Smooth muscle cell (in vitro differentiated cells): ENCODE measurements at regions not wholly inside any gene's neighbourhood (a gene's known extent, or its start where the extent isn't known, plus 50 kb on each side); places are given as distances from the start of the nearest gene placed in this dataset.

Experiments
- DNase-seq: peaks from one replicate; lab custom pipeline; 2025; ENCODE audit not compliant: unreplicated experiment; lab: John Stamatoyannopoulos, UW
- H2AFZ ChIP-seq: fragments of 200-600 bp; sonication (generic); 2 replicates; pipeline ENCODE4 v1.6.0; 2016; ENCODE audit warnings: antibody characterized with exemption, low read depth, mild to moderate bottlenecking
- H3F3A ChIP-seq: fragments of 200-600 bp; sonication (generic); 2 replicates; pipeline ENCODE4 v1.6.0; 2017; ENCODE audit warnings: antibody characterized with exemption, low read depth
- H3K27ac ChIP-seq: fragments of 200-600 bp; sonication (generic); 2 replicates; pipeline ENCODE4 v1.5.1; 2016; ENCODE audit warnings: low read depth, mild to moderate bottlenecking
- H3K27me3 ChIP-seq: fragments of 200-600 bp; sonication (generic); 2 replicates; pipeline ENCODE4 v1.6.1; 2016; ENCODE audit warnings: low read depth, mild to moderate bottlenecking
- H3K36me3 ChIP-seq: fragments of 200-600 bp; sonication (generic); 2 replicates; pipeline ENCODE4 v1.5.1; 2016; ENCODE audit warnings: low read depth
- H3K4me1 ChIP-seq: fragments of 200-600 bp; sonication (generic); 2 replicates; pipeline ENCODE4 v1.5.1; 2016; ENCODE audit warnings: low read depth
- H3K4me2 ChIP-seq: fragments of 200-600 bp; sonication (generic); 2 replicates; pipeline ENCODE4 v1.6.0; 2016; ENCODE audit warnings: mild to moderate bottlenecking
- H3K4me3 ChIP-seq: fragments of 200-600 bp; sonication (generic); 2 replicates; pipeline ENCODE4 v1.5.1; 2016; ENCODE audit warnings: mild to moderate bottlenecking
- H3K79me2 ChIP-seq: fragments of 200-600 bp; sonication (generic); 2 replicates; pipeline ENCODE4 v1.6.0; 2016; ENCODE audit warnings: low read depth, mild to moderate bottlenecking
- H3K9ac ChIP-seq: fragments of 200-600 bp; sonication (generic); 2 replicates; pipeline ENCODE4 v1.6.0; 2016; ENCODE audit warnings: low read depth
- H3K9me3 ChIP-seq: fragments of 200-600 bp; sonication (generic); replicated peaks from 2 replicates; pipeline ENCODE4 v1.5.1; 2016; ENCODE audit warnings: low read depth
- H4K20me1 ChIP-seq: fragments of 200-600 bp; sonication (generic); 2 replicates; pipeline ENCODE4 v1.6.0; 2016; ENCODE audit warnings: low read depth
- CTCF ChIP-seq: fragments of 200-600 bp; sonication (generic); IDR thresholded peaks from 2 replicates; pipeline ENCODE4 v1.5.1; 2017; ENCODE audit warnings: borderline replicate concordance, mild to moderate bottlenecking, antibody characterized with exemption; ENCODE audit not compliant: insufficient read depth, poor library complexity, severe bottlenecking
- WGBS: methylation state at CpG from one replicate; pipeline ENCODE4 v1.1.7; 2016; ENCODE audit warnings: low lambda C conversion rate; 5-methylcytosine and 5-hydroxymethylcytosine counted together

DNA sequence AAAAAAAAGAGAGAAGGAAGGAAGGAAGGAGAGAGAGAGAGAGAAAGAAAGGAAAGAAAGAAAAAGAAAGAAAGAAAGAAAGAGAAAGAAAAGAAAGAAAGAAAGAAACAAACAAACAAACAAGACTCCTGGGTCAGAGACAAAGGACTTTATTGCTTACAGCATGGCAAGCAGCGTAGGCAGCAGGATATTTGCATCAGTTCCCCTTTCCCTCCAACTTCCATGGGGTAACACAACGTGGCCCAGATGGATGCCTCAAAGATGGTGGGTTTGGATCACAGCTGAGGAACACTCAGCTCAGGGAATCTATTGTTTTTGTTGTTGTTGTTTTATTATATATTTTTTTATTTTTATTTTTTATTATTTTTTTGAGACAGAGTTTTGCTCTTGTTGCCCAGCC, 128.5 kb upstream of the VKORC1L1 start:
- no peak for TF ChIP-seq CTCF
- WGBS = 95% methylated on average over 2 of the region's 2 CpGs
- Histone ChIP-seq H3K36me3 (no peaks in the 10 kb centered on the region), H3K9ac (no peak overlapping the region), H3K9me3 (no peaks in the 10 kb centered on the region), H3K27me3 (no peaks in the 10 kb centered on the region), H3K4me3 (no peak overlapping the region), H4K20me1 (no peaks in the 10 kb centered on the region), H2AFZ (no peak overlapping the region), H3F3A (no peaks in the 10 kb centered on the region), H3K4me1 (no peaks in the 10 kb centered on the region), H3K27ac (no peak overlapping the region), H3K79me2 (peaks cover 7% of the 10 kb centered on the region), H3K4me2 (no peak overlapping the region)
- no peak for DNase-seq

DNA sequence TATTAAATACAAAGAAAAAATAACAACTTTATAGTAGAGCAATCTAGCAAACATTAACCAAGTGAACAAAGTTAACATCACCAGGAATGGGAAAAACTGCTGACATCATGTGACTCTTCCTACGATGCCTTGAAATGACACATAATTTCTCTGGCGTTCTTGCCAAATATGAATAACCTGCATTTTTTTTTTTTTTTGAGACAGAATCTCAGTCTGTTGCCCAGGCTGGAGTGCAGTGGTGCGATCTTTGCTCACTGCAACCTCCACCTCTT, 126.5 kb upstream of the VKORC1L1 start:
- DNase-seq = no peak

DNA sequence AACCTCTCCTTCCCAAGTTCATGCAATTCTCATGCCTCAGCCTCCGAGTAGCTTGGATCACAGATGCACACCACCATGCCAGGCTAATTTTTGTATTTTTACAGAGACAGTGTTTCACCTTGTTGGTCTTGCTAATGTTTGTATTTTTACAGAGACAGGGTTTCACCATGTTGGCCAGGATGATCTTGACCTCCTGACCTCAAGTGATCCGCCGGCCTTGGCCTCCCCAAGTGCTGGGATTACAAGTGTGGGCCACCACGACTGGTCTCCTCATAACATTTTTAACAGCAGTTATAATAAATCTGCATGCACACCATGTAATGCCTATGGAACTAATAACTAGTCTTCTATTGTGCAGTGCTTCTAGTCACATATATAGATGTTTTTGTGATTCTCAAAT, 123.8 kb upstream of the VKORC1L1 start:
- no peak for DNase-seq

More for the DNA sequence above, 126.5 kb upstream of the VKORC1L1 start:
- Histone ChIP-seq H3K4me3 (no peak overlapping the region), H2AFZ (no peak overlapping the region), H3K79me2 (peaks cover 12% of the 10 kb centered on the region), H3K27ac (no peak overlapping the region), H3K9me3 (no peaks in the 10 kb centered on the region), H3K27me3 (no peaks in the 10 kb centered on the region), H3K4me2 (no peak overlapping the region), H4K20me1 (no peaks in the 10 kb centered on the region), H3K4me1 (no peaks in the 10 kb centered on the region), H3F3A (no peaks in the 10 kb centered on the region), H3K36me3 (no peaks in the 10 kb centered on the region), H3K9ac (no peak overlapping the region)
- no peak for TF ChIP-seq CTCF
- 89% methylated on average over 3 of the region's 3 CpGs for WGBS

DNA sequence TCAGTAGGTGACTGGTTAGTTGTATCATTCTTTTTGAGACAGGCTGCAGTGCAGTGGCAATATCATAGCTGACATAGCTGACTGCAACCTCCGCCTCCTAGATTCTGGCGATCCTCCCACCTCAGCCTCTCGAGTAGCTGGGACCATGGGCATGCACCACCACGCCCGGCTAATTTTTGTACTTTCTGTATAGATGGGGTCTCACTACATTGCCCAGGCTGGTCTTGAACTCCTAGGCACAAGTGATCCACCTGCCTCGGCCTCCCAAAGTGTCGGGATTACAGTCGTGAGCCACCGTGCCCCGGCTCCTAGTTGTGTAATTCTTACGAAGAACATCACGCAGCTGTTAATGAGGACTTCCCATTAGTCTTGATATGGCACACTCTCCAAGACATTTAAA, 123.4 kb upstream of the VKORC1L1 start:
- H3K4me1 ChIP-seq = peaks cover 5% of the 10 kb centered on the region
- peaks cover 12% of the 10 kb centered on the region for H4K20me1 ChIP-seq
- DNase-seq = no peak
- no peak overlapping the region for H3K27ac ChIP-seq
- no peak overlapping the region for H3K4me2 ChIP-seq
- TF ChIP-seq CTCF = no peak
- no peaks in the 10 kb centered on the region for H3K36me3 ChIP-seq
- H3K4me3 ChIP-seq = no peak overlapping the region
- no peaks in the 10 kb centered on the region for H3K27me3 ChIP-seq
- peaks cover 41% of the 10 kb centered on the region for H3K79me2 ChIP-seq
- H2AFZ ChIP-seq = no peak overlapping the region
- H3K9ac ChIP-seq = no peak overlapping the region
- H3F3A ChIP-seq = no peaks in the 10 kb centered on the region
- no peaks in the 10 kb centered on the region for H3K9me3 ChIP-seq
- 98% methylated on average over 12 of the region's 12 CpGs for WGBS

More for the DNA sequence above, 123.8 kb upstream of the VKORC1L1 start:
- H3K27ac ChIP-seq = no peak overlapping the region
- no peak overlapping the region for H2AFZ ChIP-seq
- H3K4me3 ChIP-seq = no peak overlapping the region
- H3F3A ChIP-seq = no peaks in the 10 kb centered on the region
- 98% methylated on average over 4 of the region's 4 CpGs for WGBS
- no peak overlapping the region for H3K9ac ChIP-seq
- H3K27me3 ChIP-seq = no peaks in the 10 kb centered on the region
- peaks cover 37% of the 10 kb centered on the region for H3K79me2 ChIP-seq
- H3K4me1 ChIP-seq = peaks cover 5% of the 10 kb centered on the region
- no peaks in the 10 kb centered on the region for H3K9me3 ChIP-seq
- H3K4me2 ChIP-seq = no peak overlapping the region
- H4K20me1 ChIP-seq = peaks cover 12% of the 10 kb centered on the region
- no peak for TF ChIP-seq CTCF
- no peaks in the 10 kb centered on the region for H3K36me3 ChIP-seq
